LHCN-M2 (cell line): ENCODE measurements at regions not wholly inside any gene's neighbourhood (a gene's known extent, or its start where the extent isn't known, plus 50 kb on each side); places are given as distances from the start of the nearest gene placed in this dataset.

Experiments
- DNase-seq: peaks from one replicate; pipeline ENCODE4 v3.0.0-alpha.2; 2012; ENCODE audit warnings: low read depth

DNA sequence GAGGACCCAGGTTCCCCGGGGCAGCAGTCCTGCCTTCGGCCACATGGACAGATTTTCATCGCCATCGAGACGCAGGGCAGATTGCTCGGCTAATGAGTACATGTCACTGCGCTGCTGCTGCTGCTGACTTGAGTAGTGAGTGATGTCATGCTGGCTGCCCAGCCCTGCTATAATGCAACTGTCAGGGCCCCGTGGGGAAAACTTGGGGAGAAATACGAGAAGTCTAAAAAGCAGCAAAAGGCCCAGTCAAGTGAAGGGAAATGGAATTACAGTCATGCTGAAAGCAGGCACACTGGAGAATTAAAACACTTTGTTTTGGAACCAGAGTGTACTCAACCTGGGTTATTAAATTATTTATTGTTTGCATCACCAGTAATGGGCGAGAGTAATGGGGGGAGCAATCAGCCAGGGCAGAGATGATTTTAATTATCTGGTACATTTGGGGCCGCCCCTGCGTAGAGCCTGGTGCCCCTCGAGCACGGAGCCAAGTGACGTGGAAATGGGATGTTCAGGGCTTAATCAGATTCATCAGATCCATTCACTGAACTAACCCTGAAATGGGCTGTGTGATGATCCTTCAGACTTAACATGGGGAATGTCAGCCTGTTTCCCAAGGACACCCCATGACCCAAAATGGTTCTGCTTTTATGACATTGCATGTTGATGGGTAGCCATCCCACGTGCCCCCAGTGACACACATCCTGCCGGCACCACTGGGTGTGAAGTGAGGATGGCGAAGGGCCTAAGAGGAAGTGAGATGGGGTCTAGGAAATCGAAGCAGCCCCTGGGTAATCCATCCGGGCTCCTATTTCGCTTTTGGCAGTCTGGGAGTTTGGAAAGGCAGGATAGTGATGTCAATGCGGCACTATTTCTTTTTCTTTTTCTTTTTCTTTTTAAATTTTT is 241.6 kb upstream of the CADM1 start:
- peak; percentile 3 for DNase-seq

DNA sequence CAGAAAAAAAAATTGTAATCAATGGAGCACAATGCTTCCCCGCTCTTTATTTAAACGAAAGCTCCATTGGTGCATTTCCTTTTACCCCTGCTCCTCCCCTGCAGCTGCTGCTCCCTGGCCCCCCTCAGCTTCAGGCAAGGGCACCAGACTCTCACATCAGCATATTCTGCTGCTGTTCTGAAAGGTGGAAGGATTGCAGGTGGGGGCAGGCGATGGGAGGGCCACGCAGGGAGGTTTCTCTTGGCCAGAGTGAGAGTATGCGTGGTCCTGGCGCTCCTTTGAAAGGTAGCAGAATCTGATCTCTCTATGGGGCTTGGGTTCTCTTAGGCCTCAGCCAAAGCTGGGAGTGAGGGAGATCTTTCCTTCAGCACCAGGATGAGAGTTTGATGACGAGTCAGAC is 240.9 kb upstream of the CADM1 start:
- DNase-seq: no peak

DNA sequence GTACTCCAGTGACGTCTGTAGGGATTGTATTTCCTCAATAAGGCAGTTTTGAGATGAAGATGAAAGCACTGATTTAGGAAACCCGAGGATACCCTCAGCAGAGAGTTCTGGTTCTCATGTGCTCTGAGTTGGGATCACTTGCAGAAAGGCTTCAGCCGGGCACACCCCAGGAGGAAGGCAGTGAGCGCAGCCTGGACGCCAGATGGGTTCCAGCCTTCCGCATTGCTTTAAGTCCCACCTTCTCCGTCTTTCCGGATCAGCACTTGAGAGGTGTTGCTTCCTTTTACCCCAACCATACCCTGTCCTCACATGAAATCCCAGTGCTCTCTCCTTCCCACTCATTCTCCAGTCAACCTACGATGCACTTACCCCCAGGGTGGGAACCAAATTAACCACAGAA is 239.5 kb upstream of the CADM1 start:
- DNase-seq: no peak

DNA sequence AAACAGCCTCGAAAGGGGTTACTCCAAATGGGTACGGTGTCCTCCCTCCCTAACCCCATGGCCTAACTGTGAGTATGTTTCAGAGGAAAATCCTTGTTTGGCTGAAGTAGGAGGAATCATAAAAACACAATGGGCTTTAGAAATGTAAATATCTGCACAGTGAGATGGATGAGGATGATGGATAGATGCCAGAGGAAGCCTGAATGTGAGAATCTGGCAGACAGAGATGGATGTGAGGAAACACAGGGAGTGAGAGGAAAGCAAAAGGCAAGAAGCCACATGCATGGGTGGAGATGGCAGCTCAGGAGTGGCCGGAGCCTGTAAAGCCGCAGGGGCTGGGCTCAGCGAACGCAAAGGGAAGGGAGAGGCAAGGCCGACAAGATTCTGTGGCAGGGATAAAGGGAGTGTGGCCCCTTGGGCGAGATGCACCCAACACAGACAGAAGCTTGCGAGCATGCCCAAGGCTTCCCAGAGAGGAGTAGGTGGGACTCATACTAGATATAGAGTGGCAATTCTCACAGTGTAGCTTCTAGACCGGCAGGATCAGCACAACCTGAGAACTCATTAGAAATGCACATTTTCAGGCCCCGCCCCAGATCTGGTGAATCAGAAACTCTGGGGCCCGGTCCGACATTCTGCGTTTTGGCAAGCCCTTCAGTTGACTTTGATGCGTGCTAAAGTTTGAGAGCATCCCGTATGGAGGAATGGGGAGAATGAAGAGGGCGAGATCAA is 237.3 kb upstream of the CADM1 start:
- no peak for DNase-seq

DNA sequence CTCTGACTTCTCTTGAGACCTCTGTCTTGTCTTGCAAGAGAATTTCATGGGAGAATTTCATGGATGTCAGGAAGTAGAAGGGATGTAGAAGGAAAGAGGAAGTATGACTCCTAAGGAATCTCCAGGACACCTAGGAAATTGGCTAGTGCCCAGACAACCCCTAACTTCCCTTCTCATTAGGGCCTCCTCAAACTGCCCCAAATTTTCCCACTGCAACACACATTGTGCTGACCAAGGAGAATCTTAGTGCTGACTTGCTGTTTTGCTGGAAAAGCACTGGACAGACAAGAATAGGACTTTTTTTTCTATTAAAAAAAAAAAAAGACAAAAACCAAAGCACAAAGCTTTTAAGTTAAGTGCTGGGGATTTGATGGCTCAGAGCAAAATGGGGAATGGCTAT is 236.1 kb upstream of the CADM1 start:
- no peak for DNase-seq

DNA sequence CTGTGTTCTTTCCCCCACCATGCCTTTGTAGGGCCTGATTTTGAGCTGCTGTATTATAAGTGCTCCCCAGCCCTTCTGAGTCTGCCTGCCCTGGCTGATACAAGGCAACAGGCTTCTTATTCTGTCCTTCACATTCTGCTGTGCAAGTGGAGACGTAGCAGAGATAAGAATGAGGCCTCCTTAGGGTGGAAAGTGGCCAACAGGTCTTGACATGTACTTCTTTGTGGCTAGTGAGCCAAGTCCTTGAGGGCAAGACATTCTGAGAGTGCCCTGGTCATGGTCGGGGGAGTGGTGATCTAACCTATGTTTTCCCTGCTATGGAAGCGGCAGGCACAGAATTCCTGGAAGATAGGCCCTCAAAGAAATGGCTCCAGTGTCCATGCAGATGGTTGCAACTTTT is 235.7 kb upstream of the CADM1 start:
- no peak for DNase-seq

DNA sequence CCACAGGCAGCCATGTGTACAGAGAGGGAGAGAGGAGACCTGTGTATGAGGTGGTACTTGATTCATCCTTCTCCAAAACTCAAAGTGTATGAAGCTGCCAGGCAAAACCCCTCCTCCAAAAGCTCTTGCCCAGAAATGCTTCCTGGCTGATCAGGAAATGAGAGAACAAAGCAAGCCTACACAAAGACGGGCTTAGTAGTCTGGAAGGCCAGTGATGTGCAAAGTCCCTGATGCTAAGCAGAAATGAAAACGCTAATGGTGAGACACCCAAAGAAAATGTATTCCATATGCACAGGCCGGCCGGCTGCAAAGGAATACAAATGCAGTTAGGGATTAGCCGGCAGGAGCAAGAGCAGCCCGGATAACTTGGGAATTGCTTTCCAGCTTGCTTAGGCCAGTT is 234.9 kb upstream of the CADM1 start:
- DNase-seq: no peak

DNA sequence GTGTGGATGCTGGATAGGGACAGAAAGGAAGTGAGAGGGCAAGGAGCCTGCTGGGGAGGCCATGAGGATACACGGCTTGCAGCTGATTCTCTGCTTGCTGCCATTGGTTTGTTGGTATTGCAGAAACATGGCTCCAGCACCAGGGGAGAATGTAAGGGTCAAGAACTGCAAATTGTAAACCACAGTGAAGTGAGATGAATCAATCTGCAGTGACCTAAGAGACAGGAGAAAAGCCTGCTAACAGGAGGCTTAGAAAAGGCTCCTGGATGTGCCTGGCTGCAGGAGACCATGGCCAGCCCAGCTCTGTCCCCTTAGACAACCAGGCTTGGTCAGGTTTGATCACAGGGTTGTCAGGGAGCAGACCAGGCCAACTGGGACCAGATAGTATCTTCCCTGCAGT is 233.7 kb upstream of the CADM1 start:
- DNase-seq: no peak

DNA sequence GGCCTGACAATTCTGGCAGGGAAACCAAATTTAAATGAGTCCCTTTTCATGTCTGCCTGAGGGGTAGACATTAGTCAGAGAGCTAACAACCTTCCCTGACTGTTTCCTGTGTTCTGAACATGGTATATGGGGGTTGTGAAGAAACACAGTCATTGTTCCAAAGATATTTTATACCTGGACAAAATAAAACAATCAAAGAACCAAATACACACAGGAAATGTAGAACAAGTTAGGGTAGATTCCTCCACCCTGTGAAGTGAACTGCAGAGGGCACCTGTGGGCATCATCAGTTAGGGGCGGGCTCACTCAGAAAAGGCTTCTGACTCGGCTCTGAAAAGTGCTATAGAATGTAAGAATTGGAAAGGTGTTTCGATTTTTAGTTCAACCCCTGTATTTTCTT is 231.9 kb upstream of the CADM1 start:
- no peak for DNase-seq

DNA sequence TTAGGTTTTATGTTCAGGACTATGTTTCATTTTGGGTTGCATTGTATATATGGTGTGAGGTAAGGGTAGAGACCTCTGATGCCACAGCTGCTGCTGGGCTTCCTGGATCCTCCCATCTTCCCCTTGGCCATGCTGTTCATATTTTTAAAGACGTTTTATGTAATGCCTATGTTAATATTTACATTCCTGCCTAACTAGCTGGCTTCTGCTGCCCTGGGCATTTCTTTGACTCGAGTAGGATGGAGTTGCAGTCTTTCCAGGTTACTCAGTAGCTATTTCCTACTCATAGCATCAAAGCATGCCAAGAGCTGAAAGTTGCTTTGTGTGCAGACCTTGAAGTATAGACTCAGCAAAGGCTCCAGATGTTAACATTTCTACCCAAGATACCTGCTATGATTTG is 220.5 kb upstream of the CADM1 start:
- no peak for DNase-seq

DNA sequence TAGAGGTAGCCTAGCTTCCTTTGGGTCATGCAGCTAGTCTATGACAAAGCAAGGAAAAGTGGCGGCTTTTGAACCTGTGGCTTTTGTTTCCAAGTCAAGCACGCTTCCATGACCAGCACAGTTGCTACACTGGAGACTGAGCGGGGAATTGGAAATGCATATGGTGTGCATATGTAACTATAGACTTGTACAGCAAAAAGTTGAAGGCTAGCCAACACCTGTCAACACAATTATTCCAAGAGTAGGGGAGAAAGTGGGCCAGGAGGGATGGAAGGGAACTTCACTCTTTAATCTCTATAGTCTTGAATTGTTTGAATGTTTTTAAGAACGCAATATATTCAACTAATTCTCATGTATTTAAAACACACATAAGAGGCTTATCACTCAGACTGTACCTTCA is 218.5 kb upstream of the CADM1 start:
- DNase-seq: no peak

DNA sequence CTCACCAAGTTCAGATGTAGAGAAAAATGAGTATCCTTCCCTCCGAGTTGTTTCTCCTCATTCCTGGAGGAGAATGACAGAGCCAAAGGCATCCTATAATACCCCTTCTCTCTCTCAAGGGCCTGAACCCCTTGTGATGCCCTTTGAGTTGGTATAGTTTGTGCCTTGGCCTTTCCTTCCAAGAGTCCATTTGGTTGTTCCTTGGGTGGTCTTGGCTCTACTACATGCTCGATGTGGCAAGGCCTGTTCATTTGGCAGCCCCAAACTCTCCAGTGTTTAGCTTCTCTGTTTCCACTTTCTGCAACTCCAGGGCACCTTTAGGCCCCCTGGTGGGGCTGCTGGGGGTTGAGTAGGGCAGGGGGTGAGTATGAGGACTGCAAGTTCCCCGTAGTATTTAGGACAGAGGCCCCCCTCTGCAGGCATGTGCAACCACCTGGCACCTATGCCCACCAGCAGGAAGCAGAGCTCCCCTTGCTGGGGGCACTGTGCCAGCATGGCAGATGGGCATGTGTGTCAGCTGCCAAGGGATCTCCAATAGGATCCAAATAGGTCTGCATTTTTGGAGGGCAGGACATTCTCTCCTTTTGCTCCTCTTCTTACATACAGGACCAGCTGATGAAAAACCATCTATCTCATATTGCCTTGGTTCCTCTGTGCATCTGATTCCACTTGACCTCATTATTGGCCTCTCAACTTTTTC is 217.2 kb upstream of the CADM1 start:
- DNase-seq: no peak

DNA sequence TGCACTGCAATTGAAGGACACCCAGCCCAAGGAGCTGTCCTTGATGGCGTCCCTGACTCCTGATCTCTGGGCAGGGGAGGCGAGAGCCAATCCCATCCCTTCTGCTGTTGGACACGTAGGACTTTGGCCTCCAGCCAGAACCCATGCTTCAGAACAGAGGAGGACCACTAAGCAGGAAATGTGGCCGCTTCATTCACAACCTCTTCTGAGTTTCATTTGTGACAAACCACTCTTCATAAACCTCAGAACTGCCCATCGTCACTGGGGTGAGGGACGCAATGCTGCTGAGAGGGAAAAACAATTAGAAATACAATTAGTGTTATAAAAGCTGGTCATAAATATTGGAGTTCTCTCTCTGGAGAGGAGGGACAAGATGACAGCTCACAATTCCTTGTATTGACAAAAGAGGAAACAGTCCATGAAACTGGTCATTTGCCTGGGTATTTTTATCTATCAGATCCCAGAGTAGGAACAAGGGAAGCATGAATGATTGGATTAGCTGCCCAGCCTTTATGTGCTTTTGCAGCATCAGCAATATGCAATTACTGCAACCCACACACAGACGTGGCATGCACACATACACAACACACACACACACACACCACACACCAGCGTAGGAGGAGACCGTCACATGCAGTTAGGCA is 216.5 kb upstream of the CADM1 start:
- DNase-seq: no peak

DNA sequence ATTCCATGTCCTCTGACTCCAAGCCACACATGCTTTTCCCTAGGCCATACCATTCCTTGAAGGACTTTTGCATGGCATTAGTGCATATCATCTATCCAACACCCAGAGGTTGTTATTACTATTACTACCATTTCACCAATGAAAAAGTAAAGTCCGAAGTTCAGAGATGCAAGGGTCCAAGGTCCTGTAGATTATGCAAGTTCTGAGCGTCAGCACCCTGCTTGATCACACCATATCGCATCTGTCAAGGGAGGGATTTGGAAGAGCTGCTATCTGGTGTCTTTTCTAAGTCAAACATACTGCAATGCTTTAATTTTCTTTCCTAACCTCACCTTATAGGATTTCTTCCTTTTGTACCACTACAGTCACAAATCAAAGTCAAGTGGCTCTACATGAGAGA is 214.7 kb upstream of the CADM1 start:
- DNase-seq: no peak

DNA sequence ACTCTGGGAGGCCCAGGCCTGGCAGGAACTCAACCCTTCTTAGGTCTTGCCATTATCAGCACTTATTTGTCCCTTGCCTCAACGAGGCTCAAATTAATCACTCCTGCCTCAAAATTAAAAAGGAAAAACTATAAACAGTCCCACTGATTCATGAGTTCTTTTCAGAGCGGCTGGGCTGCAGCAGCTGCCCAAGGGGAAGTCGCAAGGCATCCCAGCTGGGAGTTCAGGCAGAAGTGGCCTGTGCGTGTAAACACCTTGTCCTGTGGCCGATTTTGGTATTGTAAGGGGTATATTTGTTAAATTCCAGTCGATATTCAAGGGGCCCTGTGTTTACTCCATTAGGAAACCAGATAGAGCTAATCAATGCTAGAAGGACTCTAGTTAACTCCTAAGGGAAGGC is 213.9 kb upstream of the CADM1 start:
- no peak for DNase-seq

DNA sequence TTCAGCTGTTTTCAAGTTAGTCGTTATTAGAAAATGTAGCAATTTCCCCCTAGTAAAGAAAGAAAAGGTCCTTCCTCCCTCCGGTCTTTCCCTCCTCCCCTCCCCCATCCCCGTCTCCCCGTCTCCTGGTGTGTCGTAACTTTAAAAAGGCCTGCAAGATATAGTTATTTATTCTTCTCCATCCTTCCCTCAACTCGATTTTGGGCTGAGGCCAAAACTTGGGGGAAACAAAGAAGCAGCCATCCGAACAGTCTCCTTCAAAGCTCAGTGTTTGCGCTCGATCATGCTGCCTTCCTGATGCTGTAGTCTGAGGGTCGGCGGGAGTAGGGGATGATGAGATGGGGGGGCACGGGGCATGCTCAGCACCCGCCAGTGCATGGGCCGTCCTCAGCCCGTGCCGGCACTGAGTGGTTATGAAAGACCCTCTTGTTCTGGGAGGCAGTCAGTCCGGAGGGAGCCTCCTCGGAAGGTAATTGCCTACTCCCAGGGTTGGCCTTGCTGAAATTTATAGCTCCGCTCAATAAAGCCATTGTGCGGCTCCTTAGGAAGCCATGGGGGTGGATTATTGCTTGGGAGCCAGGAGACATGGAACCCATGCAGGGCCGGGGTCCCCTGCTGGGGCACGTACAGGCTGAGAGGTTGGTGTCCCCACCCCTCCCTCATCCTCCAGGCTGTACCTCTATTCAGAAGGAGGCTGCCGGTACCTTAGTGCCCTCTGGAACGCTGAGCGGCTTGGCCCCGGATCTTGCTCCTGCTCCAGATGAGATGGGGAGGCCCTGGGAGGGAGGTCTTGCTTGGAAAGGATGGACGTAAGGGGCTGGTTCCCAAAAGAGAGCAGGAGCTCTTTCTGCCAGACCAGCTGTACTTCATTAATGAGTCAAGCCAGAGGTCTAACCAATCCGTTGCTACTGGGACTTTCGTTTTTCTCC is 212.7 kb upstream of the CADM1 start:
- DNase-seq: no peak

DNA sequence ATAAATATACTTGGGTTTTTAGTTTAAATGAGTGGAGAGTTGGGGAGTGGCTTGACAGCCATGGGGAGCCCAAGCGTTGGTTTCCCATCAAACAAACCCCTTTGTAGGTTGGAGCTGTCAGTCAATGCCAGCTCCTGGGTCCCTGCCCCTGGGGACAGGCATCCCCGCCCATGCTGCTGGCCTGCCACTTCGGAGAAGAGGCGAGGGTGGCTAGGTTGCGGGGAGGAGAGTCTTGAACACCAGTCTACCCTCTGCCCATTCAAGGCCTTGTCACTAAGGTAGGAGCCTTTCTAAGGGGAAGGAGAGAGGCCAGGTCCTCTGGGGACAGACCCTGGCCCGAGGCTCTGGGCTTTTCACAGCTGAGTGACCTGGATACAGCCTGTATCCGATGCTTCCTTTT is 211.9 kb upstream of the CADM1 start:
- no peak for DNase-seq

DNA sequence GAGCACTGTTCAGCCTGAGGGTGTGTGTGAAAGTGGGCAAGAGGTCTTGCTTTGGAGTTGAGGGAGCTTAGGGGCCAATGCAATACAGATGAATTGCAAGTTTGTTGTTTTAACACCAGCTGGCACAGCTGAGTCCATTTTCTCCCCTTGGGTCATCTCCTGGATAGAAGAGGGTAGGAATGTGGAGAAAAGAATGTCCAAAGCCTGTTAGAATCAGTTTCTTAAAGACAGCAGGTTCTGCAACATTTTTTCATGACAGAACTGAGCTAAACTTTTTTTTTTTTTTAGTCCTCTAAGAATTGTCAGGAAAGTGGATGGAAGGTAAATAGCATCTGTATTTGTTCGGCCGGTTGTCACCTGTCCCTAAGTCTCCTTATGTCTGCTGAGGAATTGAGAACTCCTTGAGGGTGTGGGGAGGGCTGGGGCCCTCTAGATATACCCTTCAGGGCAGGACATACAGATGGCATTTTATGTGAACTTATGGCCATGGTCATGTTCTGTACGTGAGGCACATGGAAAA is 211.1 kb upstream of the CADM1 start:
- DNase-seq: no peak

DNA sequence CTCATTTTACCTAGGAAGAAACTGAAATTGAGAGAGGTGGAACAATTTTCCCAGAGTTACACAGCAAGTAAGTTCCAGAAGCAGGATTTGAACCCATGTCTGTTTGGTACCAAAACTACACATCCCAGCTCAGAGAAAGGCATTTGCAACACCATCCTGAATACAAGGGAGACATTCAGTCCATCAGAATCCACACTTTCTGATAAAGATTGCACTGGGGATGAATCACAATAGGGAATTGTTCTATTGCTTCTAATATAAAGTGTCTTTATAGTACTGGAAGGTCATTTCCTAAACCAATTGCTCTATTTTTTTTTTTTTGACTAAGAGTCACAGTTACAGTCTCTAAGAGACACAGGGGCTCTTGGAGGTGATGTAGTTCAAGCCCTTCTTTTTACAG is 208.1 kb upstream of the CADM1 start:
- no peak for DNase-seq

DNA sequence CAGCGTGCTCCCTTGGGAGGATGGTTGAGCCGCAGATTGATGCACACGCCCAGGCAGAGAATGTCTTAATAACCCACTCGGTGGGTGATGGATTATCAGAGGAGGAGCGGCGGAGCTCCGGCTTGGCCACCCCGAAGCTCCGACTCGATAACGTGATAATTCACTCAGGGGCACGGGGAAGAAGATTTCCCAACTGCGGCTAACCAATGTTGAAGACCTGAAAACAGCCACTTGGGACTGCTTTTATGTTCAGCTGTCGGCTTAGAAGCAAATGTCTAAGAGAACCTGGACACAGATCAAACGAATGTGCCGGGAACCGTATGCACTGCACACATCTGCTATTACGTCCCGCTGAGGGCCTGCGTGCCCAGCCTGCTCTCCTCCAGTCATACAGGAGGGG is 206.8 kb upstream of the CADM1 start:
- no peak for DNase-seq

DNA sequence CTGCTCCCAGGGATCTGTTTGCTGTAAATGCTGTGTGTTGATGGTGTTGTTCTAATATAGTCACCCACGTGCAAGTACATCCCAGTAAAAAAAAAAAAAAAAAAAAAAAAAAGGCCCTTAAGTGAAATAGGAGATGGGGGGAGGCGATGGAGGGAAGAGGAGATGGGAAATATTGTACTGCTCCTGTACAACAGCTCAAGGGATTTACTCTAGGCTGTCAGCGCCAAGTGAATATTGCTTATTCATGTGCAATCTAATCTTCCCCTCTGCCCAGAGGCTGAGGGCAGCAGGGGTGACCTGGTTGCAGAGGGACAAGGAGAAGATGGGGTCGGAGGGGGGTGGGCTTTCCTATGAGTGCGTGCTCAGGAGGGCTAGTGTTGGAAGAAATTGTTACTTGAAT is 206.2 kb upstream of the CADM1 start:
- no peak for DNase-seq
